ENCODE measurements at regions not wholly inside any gene's neighbourhood (a gene's known extent, or its start where the extent isn't known, plus 50 kb on each side); places are given as distances from the start of the nearest gene placed in this dataset.
A peak's percentile ranks its signal among the peaks of the same experiment; 100 is the strongest.
"Not testable (repeated sequence)": the region's sequence is repeated elsewhere in the genome, so short reads cannot be mapped to it uniquely, and the experiment has no call there.

GRCh38 chr9:1916095-1916494, 99.1 kb upstream of the SMARCA2 start:
- DNase-seq (ENCODE audit: low spot score) = no peak
- in situ Hi-C loops (cut with HindIII; ENCODE audit: low sequenced_read_pairs) = no loop called here

- in situ Hi-C loops (cut with HindIII; ENCODE audit: low sequenced_read_pairs) = no loop called here
Observed at GRCh38 chr9:1916655-1917054, 98.5 kb upstream of the SMARCA2 start.

GRCh38 chr9:1917396-1917935, 97.7 kb upstream of the SMARCA2 start:
- in situ Hi-C loops (cut with HindIII; ENCODE audit: low sequenced_read_pairs) = no loop called here
- DNase-seq (ENCODE audit: low spot score) = peak; percentile 16

More at GRCh38 chr9:1916655-1917054, 98.5 kb upstream of the SMARCA2 start:
- DNase-seq (ENCODE audit: low spot score) = peak; percentile 55

- in situ Hi-C loops (cut with HindIII; ENCODE audit: low sequenced_read_pairs) = no loop called here
- DNase-seq (ENCODE audit: low spot score) = no peak
Observed at GRCh38 chr9:1918108-1918507, 97.0 kb upstream of the SMARCA2 start.

- in situ Hi-C loops (cut with HindIII; ENCODE audit: low sequenced_read_pairs) = no loop called here
- DNase-seq (ENCODE audit: low spot score) = no peak
Observed at GRCh38 chr9:1918622-1919021, 96.5 kb upstream of the SMARCA2 start.

GRCh38 chr9:1919229-1919628, 95.9 kb upstream of the SMARCA2 start:
- DNase-seq (ENCODE audit: low spot score) = no peak
- in situ Hi-C loops (cut with HindIII; ENCODE audit: low sequenced_read_pairs) = no loop called here

- in situ Hi-C loops (cut with HindIII; ENCODE audit: low sequenced_read_pairs) = no loop called here
- no peak for DNase-seq (ENCODE audit: low spot score)
Observed at GRCh38 chr9:1920386-1920785, 94.8 kb upstream of the SMARCA2 start.

GRCh38 chr9:1922026-1922425, 93.1 kb upstream of the SMARCA2 start:
- no peak for DNase-seq (ENCODE audit: low spot score)

GRCh38 chr9:1927546-1927945, 87.6 kb upstream of the SMARCA2 start:
- in situ Hi-C loops (cut with HindIII; ENCODE audit: low sequenced_read_pairs) = no loop called here
- DNase-seq (ENCODE audit: low spot score) = peak; percentile 39

More at GRCh38 chr9:1922026-1922425, 93.1 kb upstream of the SMARCA2 start:
- in situ Hi-C loops (cut with HindIII; ENCODE audit: low sequenced_read_pairs) = no loop called here

GRCh38 chr9:1929134-1929533, 86.0 kb upstream of the SMARCA2 start:
- in situ Hi-C loops (cut with HindIII; ENCODE audit: low sequenced_read_pairs) = no loop called here
- DNase-seq (ENCODE audit: low spot score) = no peak

- in situ Hi-C loops (cut with HindIII; ENCODE audit: low sequenced_read_pairs) = no loop called here
- DNase-seq (ENCODE audit: low spot score) = no peak
Observed at GRCh38 chr9:1929722-1930244, 85.4 kb upstream of the SMARCA2 start.

- DNase-seq (ENCODE audit: low spot score); in situ Hi-C loops (cut with HindIII; ENCODE audit: low sequenced_read_pairs): not testable (repeated sequence)
Observed at GRCh38 chr9:1930245-1930736, 84.9 kb upstream of the SMARCA2 start.

- in situ Hi-C loops (cut with HindIII; ENCODE audit: low sequenced_read_pairs) = no loop called here
- no peak for DNase-seq (ENCODE audit: low spot score)
Observed at GRCh38 chr9:1938135-1938534, 77.0 kb upstream of the SMARCA2 start.

- DNase-seq (ENCODE audit: low spot score) = no peak
- in situ Hi-C loops (cut with HindIII; ENCODE audit: low sequenced_read_pairs) = no loop called here
Observed at GRCh38 chr9:1938675-1939170, 76.4 kb upstream of the SMARCA2 start.

- DNase-seq (ENCODE audit: low spot score) = no peak
- in situ Hi-C loops (cut with HindIII; ENCODE audit: low sequenced_read_pairs) = no loop called here
Observed at GRCh38 chr9:1939466-1939865, 75.7 kb upstream of the SMARCA2 start.

GRCh38 chr9:1939926-1940368, 75.2 kb upstream of the SMARCA2 start:
- in situ Hi-C loops (cut with HindIII; ENCODE audit: low sequenced_read_pairs) = no loop called here
- peak; percentile 46 for DNase-seq (ENCODE audit: low spot score)

- in situ Hi-C loops (cut with HindIII; ENCODE audit: low sequenced_read_pairs) = no loop called here
- no peak for DNase-seq (ENCODE audit: low spot score)
Observed at GRCh38 chr9:1941989-1942388, 73.2 kb upstream of the SMARCA2 start.

GRCh38 chr9:1946526-1947283, 68.4 kb upstream of the SMARCA2 start:
- in situ Hi-C loops (cut with HindIII; ENCODE audit: low sequenced_read_pairs) = no loop called here
- DNase-seq (ENCODE audit: low spot score) = no peak

- no peak for DNase-seq (ENCODE audit: low spot score)
- in situ Hi-C loops (cut with HindIII; ENCODE audit: low sequenced_read_pairs) = no loop called here
Observed at GRCh38 chr9:1947438-1947837, 67.7 kb upstream of the SMARCA2 start.

- in situ Hi-C loops (cut with HindIII; ENCODE audit: low sequenced_read_pairs) = no loop called here
- DNase-seq (ENCODE audit: low spot score) = no peak
Observed at GRCh38 chr9:1948541-1948940, 66.6 kb upstream of the SMARCA2 start.

All from G401 (cell line).